ENCODE measurements at regions not wholly inside any gene's neighbourhood (a gene's known extent, or its start where the extent isn't known, plus 50 kb on each side); places are given as distances from the start of the nearest gene placed in this dataset.

- TF ChIP-seq POLR2A (IDR thresholded peaks at IDR 0.05) (no peak), CTCF (IDR thresholded peaks at IDR 0.05) (no peak)
Observed at GRCh38 chr14:65208548-65208947, 106.2 kb upstream of the MAX start.
